ENCODE measurements at regions not wholly inside any gene's neighbourhood (a gene's known extent, or its start where the extent isn't known, plus 50 kb on each side); places are given as distances from the start of the nearest gene placed in this dataset.

GRCh38 chr2:82233806-82234205 is 1929.3 kb upstream of the LRRTM1 start:
- TF ChIP-seq YY1 (IDR thresholded peaks at IDR 0.05; ENCODE audit: insufficient read depth, insufficient read length) (no peak), ZNF274 (IDR thresholded peaks at IDR 0.05; ENCODE audit: low read depth, low read length) (no peak), SUZ12 (IDR thresholded peaks at IDR 0.05; ENCODE audit: extremely low read depth, insufficient read depth, insufficient read length) (no peak)

Data from NT2/D1 (cell line).